Umbilical cord (tissue), 1 donor: ENCODE measurements at regions not wholly inside any gene's neighbourhood (a gene's known extent, or its start where the extent isn't known, plus 50 kb on each side); places are given as distances from the start of the nearest gene placed in this dataset.

Source experiments
- DNase-seq: peaks from one replicate; pipeline ENCODE4 v3.0.0-alpha.2; 2015; ENCODE audit warnings: low spot score

- no peak for DNase-seq
Measured at GRCh38 chr2:16140771-16141640, 200.7 kb downstream of the MYCN start.

GRCh38 chr2:16139663-16140615, 199.6 kb downstream of the MYCN start:
- DNase-seq: no peak

- DNase-seq: no peak
Measured at GRCh38 chr2:16138811-16139662, 198.7 kb downstream of the MYCN start.

GRCh38 chr2:16137080-16137755, 196.9 kb downstream of the MYCN start:
- no peak for DNase-seq

DNA sequence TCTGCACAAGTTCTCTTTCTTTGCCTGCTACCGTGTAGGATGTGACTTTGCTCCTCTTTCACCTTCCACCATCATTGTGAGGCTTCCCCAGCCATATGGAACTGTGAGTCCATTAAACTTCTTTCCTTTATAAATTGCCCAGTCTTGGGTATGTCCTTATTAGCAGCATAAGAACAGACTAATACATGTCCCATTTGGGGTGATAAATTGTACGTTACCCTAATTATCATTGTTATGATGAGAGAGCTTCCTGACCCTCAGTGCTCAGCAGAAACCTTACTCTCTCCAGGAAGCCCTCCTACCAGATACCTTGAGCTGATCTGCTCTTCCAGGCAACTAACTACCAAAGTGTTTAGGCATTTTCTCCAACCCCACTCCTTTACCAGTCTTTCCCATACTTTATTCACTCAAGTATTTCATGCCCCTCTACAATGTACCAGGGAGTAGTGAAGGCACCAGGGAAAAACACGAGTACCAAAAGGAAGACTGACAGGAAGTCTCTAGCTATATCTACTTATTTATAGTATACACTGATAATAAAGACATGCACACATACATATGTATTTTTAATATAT, 196.2 kb downstream of the MYCN start:
- no peak for DNase-seq

DNA sequence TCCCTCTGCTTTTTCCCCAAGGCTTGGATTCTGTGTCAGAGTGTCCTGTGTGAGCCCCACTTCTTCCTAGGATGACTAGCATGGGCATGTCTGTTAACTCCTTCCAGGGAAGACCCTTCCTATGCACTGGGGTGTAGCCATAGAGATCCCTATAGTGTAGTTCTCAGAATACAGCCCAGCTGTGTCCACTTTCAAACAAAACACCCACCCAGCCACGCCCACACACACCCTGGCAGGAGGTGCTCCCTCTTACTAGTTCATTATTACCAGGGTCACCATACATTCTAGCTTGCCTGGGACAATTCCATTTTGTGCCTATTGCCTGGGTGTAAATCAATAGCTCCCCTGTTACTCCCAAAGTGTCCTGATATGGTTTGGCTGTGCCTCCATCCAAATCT, 195.6 kb downstream of the MYCN start:
- no peak for DNase-seq

DNA sequence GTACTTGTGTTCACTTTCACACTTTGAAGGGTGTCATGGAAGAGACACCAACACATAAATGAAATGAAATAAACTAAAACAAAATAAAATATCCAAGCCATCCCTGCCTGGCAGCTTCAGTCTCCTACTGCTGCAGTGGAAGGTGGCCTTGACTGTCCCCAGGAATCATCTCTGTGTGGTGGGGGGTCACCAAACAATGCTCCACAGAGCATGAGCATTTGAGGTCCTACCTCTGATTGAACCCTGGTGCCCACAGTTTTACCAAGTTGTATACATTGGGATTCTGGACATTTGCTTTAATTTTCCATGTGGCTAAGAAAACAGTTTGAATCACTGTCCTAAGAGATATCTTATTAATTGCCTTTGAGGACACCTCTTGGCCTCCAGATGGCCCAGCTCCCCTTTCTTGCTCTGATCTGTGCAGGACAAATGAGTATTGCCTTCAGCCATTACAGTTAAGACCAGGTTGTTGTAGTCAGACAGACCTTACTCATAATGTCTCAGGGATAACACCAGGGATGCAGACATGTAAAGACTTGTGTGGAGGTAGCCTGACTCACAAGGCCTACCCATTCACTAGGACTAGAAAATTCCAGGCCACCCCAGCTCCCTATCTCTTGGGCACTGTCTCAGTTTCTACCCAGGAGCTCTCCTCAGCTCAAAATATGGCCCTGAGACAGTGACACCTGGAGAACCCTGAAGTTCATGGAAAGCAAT, 195.0 kb downstream of the MYCN start:
- DNase-seq: no peak

- DNase-seq: no peak
Measured at GRCh38 chr2:16134436-16135165, 194.3 kb downstream of the MYCN start.

DNA sequence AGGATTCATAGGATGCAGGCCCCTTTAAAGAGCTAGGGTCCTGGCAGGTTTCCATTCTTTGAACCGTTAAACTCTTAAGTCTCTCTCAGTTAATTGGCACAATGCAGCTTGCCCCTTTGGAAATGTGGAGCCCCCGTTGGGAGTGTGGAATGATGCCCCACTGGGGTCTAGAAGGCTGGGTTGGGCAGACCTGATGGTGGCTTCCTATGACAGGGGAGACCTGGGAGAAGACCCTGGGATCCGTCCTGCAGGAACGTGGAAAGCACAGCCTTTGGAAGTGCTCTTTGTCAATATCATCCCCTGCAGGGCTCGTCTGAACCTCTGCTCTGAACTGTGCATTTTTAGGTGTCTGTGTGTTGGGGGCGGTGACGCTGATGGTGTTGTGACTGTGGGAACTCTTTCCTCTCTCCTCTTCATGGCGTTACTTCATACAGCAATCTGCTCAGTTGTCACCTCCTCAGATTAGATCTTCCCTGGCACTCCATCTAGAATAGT, 190.6 kb downstream of the MYCN start:
- no peak for DNase-seq

GRCh38 chr2:16130541-16130880, 190.2 kb downstream of the MYCN start:
- DNase-seq: no peak

GRCh38 chr2:16129716-16130540, 189.6 kb downstream of the MYCN start:
- DNase-seq: no peak

DNA sequence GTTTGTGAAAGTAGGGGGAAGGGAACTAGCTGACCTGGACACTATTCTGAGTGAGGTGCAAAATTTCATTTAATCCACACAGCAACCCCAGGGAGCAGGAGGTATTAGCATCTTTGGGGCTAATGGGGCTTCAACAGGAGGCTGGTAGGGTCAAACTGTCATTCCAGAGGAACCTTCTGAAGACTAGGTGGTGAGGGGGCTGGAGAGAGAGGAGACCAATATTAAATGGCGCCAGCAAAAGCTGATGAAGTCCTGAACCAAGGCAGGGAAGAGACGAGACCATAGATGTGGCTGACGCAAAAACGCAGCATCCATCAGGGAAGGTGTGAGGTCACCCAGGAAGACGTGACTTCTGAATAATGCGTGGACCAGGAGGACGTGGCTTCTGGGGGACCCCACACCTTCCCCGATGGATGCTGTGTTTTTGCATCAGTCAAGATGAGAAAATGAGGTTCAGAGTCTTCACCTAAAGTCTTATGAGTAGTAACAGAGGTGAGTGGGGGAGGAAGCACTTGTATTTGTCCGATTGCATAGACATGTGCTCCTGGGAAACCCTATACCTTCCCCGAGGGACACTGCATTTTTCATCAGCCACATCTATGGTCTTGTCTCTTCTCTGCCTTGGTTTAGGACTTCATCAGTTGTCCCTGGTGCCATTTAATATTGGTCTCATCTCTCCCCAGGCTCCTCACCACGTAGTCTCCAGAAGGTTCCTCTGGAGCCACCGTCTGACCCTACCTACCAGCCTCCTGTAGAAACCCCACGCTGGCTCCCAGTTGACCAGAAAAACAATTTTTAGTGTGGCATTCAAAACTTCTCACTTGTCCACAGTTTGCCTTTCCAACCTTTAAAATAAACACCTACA, 188.6 kb downstream of the MYCN start:
- DNase-seq: no peak

DNA sequence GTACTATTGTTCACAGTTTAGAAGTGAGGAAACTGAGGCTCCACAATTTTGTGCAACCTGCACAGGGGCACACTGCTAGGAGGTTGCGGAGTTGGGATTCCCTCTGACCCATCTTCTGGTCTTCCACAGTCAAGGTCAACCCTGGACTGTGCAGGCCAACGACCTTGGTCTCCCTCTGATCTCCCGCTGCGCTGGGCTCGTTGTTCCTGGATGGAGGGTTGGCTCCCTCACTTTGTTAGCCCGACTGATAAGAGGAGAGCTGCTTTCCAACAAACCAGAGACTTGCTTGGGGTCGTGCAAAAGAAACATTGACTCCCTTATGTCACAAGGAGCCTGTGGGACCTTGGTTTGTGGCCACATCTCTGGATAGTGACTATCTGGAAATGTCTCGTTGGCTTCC, 187.6 kb downstream of the MYCN start:
- DNase-seq: no peak

GRCh38 chr2:16127276-16127940, 187.1 kb downstream of the MYCN start:
- DNase-seq: no peak

GRCh38 chr2:16126517-16127275, 186.3 kb downstream of the MYCN start:
- DNase-seq: no peak
